ENCODE measurements at regions not wholly inside any gene's neighbourhood (a gene's known extent, or its start where the extent isn't known, plus 50 kb on each side); places are given as distances from the start of the nearest gene placed in this dataset.

DNA sequence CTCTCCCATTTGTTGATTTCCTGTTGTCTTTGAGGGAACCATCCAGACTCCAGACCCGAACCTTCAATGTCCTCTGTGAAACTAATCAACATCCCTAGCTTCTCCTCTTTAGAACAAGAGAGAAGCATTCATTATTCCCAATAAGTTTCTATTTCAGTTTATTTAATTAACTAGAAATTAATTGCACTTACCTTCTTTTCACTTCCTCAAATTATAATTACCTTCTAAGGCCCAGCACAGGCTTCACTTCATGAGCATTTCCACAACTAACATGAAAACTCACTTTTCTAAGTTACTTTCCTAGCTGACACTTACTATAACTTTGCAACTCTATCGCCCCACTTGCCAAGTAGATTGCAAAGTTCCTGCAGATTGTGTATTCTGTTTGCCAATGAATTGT lies 71.6 kb upstream of the HTR2A start:
- no peaks in the 10 kb centered on the region for H3K27me3 ChIP-seq (ENCODE audit: control insufficient read depth, extremely low read depth, insufficient read depth, low read length)
- no peak overlapping the region for H2AFZ ChIP-seq (ENCODE audit: control insufficient read depth, low read length)
- no peak for FAIRE-seq
- no peak overlapping the region for H3K4me2 ChIP-seq (ENCODE audit: control insufficient read depth, extremely low read depth, insufficient read depth, low read depth, low read length)
- no peaks in the 10 kb centered on the region for H4K20me1 ChIP-seq (ENCODE audit: control insufficient read depth, extremely low read depth, insufficient read depth, low read length)
- dilution Hi-C loops (cut with MboI; ENCODE audit: extremely low pct_ligation_motif_present, low sequenced_read_pairs): no loop called here
- no peak overlapping the region for H3K27ac ChIP-seq (ENCODE audit: control insufficient read depth, insufficient read depth, low read length)
- no peaks in the 10 kb centered on the region for H3K79me2 ChIP-seq (ENCODE audit: control insufficient read depth, insufficient read depth, low read length)
- no peak overlapping the region for H3K4me3 ChIP-seq (ENCODE audit: control insufficient read depth in 2 of 3, extremely low read depth in 1 of 3, insufficient read depth in 2 of 3, low read depth in 1 of 3, low read length in 3 of 3)
- no peaks in the 10 kb centered on the region for H3K9me1 ChIP-seq (ENCODE audit: control insufficient read depth, extremely low read depth, insufficient read depth, low read length)
- H3K9me3 ChIP-seq (ENCODE audit: control insufficient read depth, low read depth, low read length): no peaks in the 10 kb centered on the region
- TF ChIP-seq, protein P1, sequence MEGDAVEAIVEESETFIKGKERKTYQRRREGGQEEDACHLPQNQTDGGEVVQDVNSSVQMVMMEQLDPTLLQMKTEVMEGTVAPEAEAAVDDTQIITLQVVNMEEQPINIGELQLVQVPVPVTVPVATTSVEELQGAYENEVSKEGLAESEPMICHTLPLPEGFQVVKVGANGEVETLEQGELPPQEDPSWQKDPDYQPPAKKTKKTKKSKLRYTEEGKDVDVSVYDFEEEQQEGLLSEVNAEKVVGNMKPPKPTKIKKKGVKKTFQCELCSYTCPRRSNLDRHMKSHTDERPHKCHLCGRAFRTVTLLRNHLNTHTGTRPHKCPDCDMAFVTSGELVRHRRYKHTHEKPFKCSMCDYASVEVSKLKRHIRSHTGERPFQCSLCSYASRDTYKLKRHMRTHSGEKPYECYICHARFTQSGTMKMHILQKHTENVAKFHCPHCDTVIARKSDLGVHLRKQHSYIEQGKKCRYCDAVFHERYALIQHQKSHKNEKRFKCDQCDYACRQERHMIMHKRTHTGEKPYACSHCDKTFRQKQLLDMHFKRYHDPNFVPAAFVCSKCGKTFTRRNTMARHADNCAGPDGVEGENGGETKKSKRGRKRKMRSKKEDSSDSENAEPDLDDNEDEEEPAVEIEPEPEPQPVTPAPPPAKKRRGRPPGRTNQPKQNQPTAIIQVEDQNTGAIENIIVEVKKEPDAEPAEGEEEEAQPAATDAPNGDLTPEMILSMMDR (optimal IDR thresholded peaks at IDR 0.05 in 1 of 3, IDR thresholded peaks at IDR 0.05 in 1 of 3, conservative IDR thresholded peaks at IDR 0.05 in 1 of 3; ENCODE audit: extremely low read depth in 1 of 3, insufficient read depth in 2 of 3, low read length in 3 of 3): no peak
- no peak for TF ChIP-seq EZH2 (IDR thresholded peaks at IDR 0.05; ENCODE audit: low read length)
- H3K9ac ChIP-seq (ENCODE audit: control insufficient read depth, extremely low read depth, insufficient read depth, low read length): no peak overlapping the region
- DNase-seq (ENCODE audit: low read depth, low spot score): no peak
- H3K4me1 ChIP-seq (ENCODE audit: control insufficient read depth, extremely low read depth, insufficient read depth, low read length): no peaks in the 10 kb centered on the region
- no peaks in the 10 kb centered on the region for H3K36me3 ChIP-seq (ENCODE audit: control insufficient read depth in 2 of 2, extremely low read depth in 1 of 2, insufficient read depth in 2 of 2, low read length in 2 of 2)

DNA sequence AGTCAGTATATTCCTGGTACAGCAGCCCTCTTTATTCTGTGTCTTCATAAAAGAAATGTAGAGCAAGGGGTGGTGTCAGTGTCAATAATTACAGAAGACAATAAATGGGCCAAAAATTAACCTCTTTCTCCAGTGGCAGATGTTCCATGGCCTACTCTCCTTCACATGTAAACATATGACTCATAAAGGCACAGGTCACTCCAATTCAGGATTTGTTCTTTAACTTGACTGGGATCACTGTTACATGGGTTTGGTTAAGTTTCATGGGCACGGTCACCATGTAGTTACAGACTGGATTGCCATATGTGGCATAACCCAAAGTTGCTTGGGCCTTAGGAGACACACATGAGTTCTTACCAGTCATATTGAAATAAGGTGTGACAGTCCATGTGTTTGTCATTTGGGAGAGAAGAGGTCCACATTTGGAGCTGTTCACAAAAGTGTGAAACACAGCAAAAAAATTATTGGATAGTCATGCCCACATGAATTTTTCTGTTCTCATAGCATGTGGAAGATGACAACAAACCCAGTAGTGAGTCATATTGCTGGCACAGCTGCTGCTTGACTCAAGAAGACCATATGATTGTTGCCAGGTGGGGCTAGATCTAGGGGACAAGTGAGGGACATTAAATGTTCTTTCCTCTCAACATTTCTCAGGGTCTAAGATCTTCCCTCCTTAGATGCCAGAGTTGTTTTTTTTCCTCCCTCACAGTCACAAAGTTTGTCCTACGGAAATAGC lies 68.1 kb upstream of the HTR2A start:
- Histone ChIP-seq H3K79me2 (ENCODE audit: control insufficient read depth, insufficient read depth, low read length) (no peaks in the 10 kb centered on the region), H3K9me1 (ENCODE audit: control insufficient read depth, extremely low read depth, insufficient read depth, low read length) (no peaks in the 10 kb centered on the region), H3K27ac (ENCODE audit: control insufficient read depth, insufficient read depth, low read length) (no peak overlapping the region), H3K27me3 (ENCODE audit: control insufficient read depth, extremely low read depth, insufficient read depth, low read length) (no peaks in the 10 kb centered on the region), H3K4me1 (ENCODE audit: control insufficient read depth, extremely low read depth, insufficient read depth, low read length) (peaks cover 4% of the 10 kb centered on the region), H2AFZ (ENCODE audit: control insufficient read depth, low read length) (no peak overlapping the region), H4K20me1 (ENCODE audit: control insufficient read depth, extremely low read depth, insufficient read depth, low read length) (no peaks in the 10 kb centered on the region), H3K4me2 (ENCODE audit: control insufficient read depth, extremely low read depth, insufficient read depth, low read depth, low read length) (no peak overlapping the region), H3K9me3 (ENCODE audit: control insufficient read depth, low read depth, low read length) (no peaks in the 10 kb centered on the region), H3K9ac (ENCODE audit: control insufficient read depth, extremely low read depth, insufficient read depth, low read length) (no peak overlapping the region), H3K36me3 (ENCODE audit: control insufficient read depth in 2 of 2, extremely low read depth in 1 of 2, insufficient read depth in 2 of 2, low read length in 2 of 2) (no peaks in the 10 kb centered on the region), H3K4me3 (ENCODE audit: control insufficient read depth in 2 of 3, extremely low read depth in 1 of 3, insufficient read depth in 2 of 3, low read depth in 1 of 3, low read length in 3 of 3) (no peak overlapping the region)
- TF ChIP-seq EZH2 (IDR thresholded peaks at IDR 0.05; ENCODE audit: low read length): no peak
- TF ChIP-seq, protein P1 (optimal IDR thresholded peaks at IDR 0.05 in 1 of 3, IDR thresholded peaks at IDR 0.05 in 1 of 3, conservative IDR thresholded peaks at IDR 0.05 in 1 of 3; ENCODE audit: extremely low read depth in 1 of 3, insufficient read depth in 2 of 3, low read length in 3 of 3): no peak
- FAIRE-seq (no peak), DNase-seq (ENCODE audit: low read depth, low spot score) (no peak)
- dilution Hi-C loops (cut with MboI; ENCODE audit: extremely low pct_ligation_motif_present, low sequenced_read_pairs): no loop called here
